ENCODE measurements at regions not wholly inside any gene's neighbourhood (a gene's known extent, or its start where the extent isn't known, plus 50 kb on each side); places are given as distances from the start of the nearest gene placed in this dataset.

DNA sequence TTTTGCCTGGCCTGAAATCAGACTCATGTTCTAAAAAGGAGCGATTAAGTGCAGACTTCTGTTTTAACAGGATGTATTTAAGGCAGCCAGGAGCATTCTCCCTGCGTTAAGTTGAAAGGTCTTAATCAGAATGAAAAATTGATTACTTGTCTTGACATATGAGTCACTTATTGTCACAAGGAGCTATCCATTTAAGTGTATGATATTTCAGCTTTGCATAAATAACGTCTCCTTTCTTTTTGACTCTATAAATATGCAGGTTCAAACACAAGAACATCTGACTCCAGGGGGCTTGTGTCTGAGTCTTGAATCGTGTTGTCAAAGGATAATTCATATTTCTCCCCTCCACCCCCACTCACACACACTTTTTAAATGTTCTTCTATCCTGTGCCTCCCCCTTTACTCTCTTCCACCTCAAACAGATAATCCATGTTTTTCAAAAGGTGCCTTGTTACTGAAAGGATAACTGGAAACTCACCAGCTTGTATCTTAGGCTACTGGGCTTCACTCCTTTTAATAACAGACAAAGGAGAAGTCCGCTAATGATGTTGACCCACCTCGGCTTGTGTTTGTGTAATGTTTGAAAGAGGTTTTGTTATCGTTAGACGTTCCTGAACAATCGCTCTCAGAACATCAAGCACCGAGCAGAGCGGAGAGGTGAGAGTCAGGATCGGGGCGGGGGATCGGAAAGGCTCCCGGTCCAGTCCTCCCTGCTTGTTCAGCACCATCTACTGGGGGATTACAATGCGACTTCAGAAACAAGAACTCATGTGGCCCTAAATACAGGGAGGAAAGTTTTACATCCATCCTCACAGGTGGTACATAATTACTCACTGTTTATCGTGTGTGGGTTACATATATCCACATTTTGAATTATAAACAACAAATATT lies 107.5 kb upstream of the RPL34 start:
- Mint-ChIP-seq H3K27ac (no peak overlapping the region), H3K4me3 (no peak overlapping the region), H3K9me3 (no peaks in the 10 kb centered on the region), H3K36me3 (ENCODE audit: low read depth) (no peaks in the 10 kb centered on the region), H3K27me3 (peaks cover 21% of the 10 kb centered on the region), H3K4me1 (peaks cover 5% of the 10 kb centered on the region)
- POLR2A ChIA-PET, result no interaction called here
- CTCF ChIA-PET, result interaction anchor here (0.7 to 1.6 kb wide), 3 partner anchors 60 to 494 kb away, joined by 3 to 6 read pairs (median 3); no protein-coding TSS in a partner anchor
- no peak for DNase-seq

DNA sequence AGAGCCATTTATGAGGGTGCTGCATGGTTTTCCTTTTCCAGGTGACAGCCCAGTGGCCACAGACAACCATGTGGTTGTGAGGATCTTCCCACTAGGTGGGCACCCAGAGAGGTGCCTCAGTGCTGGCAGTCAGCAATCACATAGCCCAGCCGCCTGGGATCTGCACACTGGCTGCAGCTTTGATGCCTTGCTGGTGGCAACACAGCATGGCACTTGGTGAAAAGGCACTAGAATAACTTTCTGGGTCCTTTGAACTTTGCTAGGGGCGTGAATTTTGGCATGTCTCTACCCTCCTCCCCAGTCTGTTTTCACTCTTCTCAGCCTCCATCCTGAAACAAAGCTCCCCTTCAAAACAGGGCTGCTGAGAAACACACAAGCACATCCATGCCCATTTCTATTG lies 108.8 kb upstream of the RPL34 start:
- Mint-ChIP-seq H3K36me3 (ENCODE audit: low read depth) (no peaks in the 10 kb centered on the region), H3K9me3 (peaks cover 4% of the 10 kb centered on the region), H3K27me3 (peaks cover 21% of the 10 kb centered on the region), H3K4me3 (no peak overlapping the region), H3K4me1 (peaks cover 5% of the 10 kb centered on the region), H3K27ac (no peak overlapping the region)
- no peak for DNase-seq
- CTCF ChIA-PET, result interaction anchor here (1.0 to 1.6 kb wide), 2 partner anchors 61 to 493 kb away, joined by 3 to 6 read pairs; no protein-coding TSS in a partner anchor
- POLR2A ChIA-PET, result no interaction called here

DNA sequence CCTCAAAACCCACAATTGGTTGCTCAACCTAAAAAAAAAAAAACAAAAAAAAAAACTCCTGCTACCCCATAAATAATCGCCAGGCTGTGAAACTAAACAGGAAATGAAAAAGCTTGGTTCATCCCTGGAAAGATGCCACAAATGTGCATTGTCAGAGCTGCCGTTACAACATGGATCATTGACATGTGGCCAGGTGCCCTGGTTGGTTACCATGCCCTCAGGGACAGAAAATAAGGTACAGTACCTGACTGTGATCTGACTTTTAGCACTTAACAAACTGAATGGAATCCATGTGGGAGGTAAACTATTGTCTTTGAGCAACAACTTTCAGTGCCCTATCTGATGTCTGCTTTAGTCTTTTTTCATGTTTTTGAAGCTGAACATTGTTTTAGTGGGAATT lies 118.0 kb upstream of the RPL34 start:
- ChIA-PET POLR2A (no interaction called here), CTCF (no interaction called here)
- Mint-ChIP-seq H3K4me3 (no peak overlapping the region), H3K36me3 (ENCODE audit: low read depth) (no peaks in the 10 kb centered on the region), H3K27ac (no peak overlapping the region), H3K27me3 (peaks cover 7% of the 10 kb centered on the region), H3K4me1 (no peaks in the 10 kb centered on the region), H3K9me3 (peaks cover 10% of the 10 kb centered on the region)
- DNase-seq, result no peak

DNA sequence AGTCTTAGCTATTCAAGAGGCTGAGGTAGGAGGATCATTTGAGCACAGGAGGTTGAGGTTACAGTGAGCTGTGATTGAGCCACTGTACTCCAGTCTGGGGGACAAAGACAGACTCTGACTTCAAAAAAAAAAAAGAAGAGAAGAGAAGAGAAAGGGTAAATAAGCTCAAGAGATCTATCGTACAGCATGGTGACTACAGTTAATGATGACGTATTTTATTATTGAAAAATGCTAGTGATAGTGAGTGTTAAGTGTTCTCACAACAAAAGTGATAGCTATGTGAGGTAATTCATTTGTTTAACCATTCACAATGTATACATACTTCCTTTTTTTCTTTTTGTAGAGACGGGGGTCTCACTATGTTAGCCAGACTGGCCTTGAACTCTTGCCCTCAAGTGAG lies 121.5 kb upstream of the RPL34 start:
- Mint-ChIP-seq H3K36me3 (ENCODE audit: low read depth) (no peaks in the 10 kb centered on the region), H3K27ac (no peak overlapping the region), H3K4me1 (no peaks in the 10 kb centered on the region), H3K4me3 (no peak overlapping the region), H3K9me3 (peaks cover 7% of the 10 kb centered on the region), H3K27me3 (peaks cover 7% of the 10 kb centered on the region)
- ChIA-PET POLR2A (no interaction called here), CTCF (no interaction called here)
- DNase-seq, result no peak

DNA sequence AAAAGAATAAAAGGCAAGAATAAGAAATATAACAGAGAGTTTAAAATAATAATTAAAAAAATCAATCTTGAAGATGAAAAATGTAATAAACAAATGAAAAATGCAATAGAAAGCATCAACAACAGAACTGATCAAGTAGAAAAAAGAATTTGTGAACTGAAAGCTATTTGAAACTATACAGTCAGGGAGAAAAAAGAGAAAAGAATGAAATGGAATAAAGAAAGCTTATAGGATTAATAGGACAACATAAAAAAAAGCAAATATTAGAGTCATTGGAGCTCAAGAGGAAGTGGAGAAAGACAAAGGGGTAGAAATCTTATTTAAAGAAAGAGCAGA lies 126.8 kb upstream of the RPL34 start:
- Mint-ChIP-seq H3K27ac (no peak overlapping the region), H3K9me3 (peaks cover 5% of the 10 kb centered on the region)

DNA sequence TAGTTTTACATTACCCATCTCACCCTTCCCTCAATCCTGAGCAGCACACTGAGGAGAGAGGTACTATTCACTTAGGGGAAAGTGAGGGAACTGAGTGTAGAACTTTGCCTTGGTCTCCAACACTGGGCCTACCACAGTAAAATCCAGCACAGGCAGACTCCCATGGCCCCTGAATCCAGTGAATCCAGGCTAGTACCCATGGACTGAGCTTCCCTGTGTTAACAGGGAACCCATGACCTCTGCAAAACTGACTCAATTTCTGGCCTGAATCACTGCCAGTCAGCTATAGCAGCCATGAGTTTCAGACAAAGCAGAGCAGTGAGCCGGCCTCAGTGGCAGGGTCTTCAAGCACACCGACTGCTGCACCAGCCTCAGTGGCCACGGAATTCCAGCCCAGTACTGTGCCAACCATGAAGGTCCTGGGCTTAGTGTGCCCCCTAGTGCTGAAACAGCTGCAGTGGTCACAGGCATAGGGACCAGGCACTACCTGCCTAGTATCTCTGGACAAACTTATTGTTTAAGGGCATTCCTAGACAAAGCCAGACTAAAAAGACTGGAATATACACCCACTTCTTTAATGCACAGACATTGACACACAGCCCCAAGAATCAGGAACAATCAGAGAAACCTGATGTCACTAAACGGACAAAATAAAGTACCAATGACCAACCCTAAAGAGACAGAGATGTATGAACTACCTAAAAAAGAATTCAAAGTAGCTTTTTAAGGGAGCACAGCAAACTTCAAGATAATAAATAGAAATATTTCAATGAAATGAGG lies 127.4 kb upstream of the RPL34 start:
- ChIA-PET POLR2A (interaction anchor here (1.0 kb wide), 1 partner anchor 473 kb away, joined by 4 read pairs; no protein-coding TSS in a partner anchor), CTCF (interaction anchor here (0.8 to 2.9 kb wide), 8 partner anchors 28 to 502 kb away, joined by 3 to 31 read pairs (median 4); no protein-coding TSS in a partner anchor)
- H3K4me1 Mint-ChIP-seq, result no peaks in the 10 kb centered on the region
- peak; percentile 38 for DNase-seq
- no peaks in the 10 kb centered on the region for H3K36me3 Mint-ChIP-seq (ENCODE audit: low read depth)
- no peak overlapping the region for H3K4me3 Mint-ChIP-seq
- H3K27me3 Mint-ChIP-seq, result peaks cover 7% of the 10 kb centered on the region
- peaks cover 5% of the 10 kb centered on the region for H3K9me3 Mint-ChIP-seq
- no peak overlapping the region for H3K27ac Mint-ChIP-seq

More for the DNA sequence above, 126.8 kb upstream of the RPL34 start:
- POLR2A ChIA-PET, result no interaction called here
- no peaks in the 10 kb centered on the region for H3K36me3 Mint-ChIP-seq (ENCODE audit: low read depth)
- no peaks in the 10 kb centered on the region for H3K4me1 Mint-ChIP-seq
- H3K4me3 Mint-ChIP-seq, result no peak overlapping the region
- peaks cover 7% of the 10 kb centered on the region for H3K27me3 Mint-ChIP-seq
- CTCF ChIA-PET, result interaction anchor here (0.6 to 2.9 kb wide), 6 partner anchors 27 to 503 kb away, joined by 3 to 31 read pairs (median 4); no protein-coding TSS in a partner anchor
- DNase-seq, result no peak

DNA sequence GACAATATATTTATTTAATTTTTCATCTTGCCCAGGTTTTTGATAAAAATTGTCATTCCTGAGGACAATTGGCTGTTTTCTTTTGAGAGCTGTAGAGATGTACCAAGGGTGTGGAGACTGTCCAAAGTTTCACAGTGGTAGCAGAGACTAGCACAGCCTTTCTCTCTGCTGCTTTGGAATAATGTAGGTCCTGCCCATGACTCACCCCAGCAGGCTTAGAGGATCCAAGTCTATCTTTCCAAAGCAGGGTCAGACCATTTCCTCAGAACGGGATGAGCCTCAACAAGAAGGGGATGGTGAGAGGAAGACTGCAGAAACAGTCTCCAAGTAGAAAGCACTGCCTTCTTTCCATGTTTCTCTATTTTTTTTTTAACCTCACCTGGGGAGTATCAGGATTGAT lies 131.5 kb upstream of the RPL34 start:
- H3K9me3 Mint-ChIP-seq, result peaks cover 3% of the 10 kb centered on the region
- CTCF ChIA-PET, result interaction anchor here (1.7 kb wide), 1 partner anchor 84 kb away, joined by 3 read pairs; no protein-coding TSS in a partner anchor
- H3K4me1 Mint-ChIP-seq, result peaks cover 11% of the 10 kb centered on the region
- no peak overlapping the region for H3K4me3 Mint-ChIP-seq
- DNase-seq, result no peak
- H3K27me3 Mint-ChIP-seq, result peaks cover 2% of the 10 kb centered on the region
- no peak overlapping the region for H3K27ac Mint-ChIP-seq
- H3K36me3 Mint-ChIP-seq (ENCODE audit: low read depth), result no peaks in the 10 kb centered on the region
- POLR2A ChIA-PET, result no interaction called here

DNA sequence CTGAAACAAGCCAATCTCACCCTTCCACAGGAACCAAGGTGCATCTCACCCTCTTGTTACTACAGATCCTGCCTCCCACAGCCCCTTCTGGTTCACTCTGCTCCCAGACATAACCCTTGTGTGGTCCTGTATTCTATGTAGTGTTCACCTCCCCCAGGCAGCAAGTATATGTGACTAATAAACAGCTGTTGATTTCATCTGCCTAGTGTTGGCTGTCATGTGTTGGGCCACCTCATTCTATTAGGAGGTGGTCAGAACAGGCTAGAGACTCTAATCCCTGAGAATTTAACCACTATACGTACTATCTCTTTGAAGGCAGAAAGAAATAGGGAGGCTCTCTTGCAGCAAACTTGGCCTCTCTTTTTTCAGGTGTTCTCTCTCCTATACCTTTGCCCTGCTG lies 134.3 kb upstream of the RPL34 start:
- ChIA-PET CTCF (no interaction called here), POLR2A (no interaction called here)
- Mint-ChIP-seq H3K4me1 (peaks cover 29% of the 10 kb centered on the region), H3K4me3 (no peak overlapping the region), H3K36me3 (ENCODE audit: low read depth) (no peaks in the 10 kb centered on the region), H3K27ac (no peak overlapping the region), H3K27me3 (peaks cover 2% of the 10 kb centered on the region), H3K9me3 (no peaks in the 10 kb centered on the region)
- DNase-seq, result no peak

DNA sequence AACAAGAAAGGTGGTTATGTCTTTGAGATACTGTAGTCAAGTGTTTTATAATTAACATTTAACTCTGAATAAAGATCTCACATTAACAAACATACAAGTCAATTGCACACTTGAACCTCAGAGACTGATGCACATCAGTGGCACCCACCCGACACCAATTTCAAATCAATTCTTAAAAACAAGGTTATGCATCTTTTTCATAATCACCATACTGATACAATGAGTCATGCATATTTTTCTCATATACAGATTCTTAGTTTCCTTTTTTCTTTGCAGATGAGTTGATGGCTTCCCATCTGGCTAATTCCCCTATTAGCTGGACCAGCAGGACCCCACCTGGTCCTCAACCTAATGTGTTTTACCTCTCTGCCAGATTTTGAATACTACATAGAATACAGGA lies 136.2 kb upstream of the RPL34 start:
- Mint-ChIP-seq H3K36me3 (ENCODE audit: low read depth) (no peaks in the 10 kb centered on the region), H3K9me3 (no peaks in the 10 kb centered on the region), H3K4me1 (peaks cover 29% of the 10 kb centered on the region), H3K27me3 (peaks cover 2% of the 10 kb centered on the region), H3K4me3 (no peak overlapping the region), H3K27ac (peak overlapping the region; percentile 42)
- CTCF ChIA-PET, result no interaction called here
- no peak for DNase-seq
- POLR2A ChIA-PET, result interaction anchor here (1.0 kb wide), 1 partner anchor 479 kb away, joined by 3 read pairs; no protein-coding TSS in a partner anchor

DNA sequence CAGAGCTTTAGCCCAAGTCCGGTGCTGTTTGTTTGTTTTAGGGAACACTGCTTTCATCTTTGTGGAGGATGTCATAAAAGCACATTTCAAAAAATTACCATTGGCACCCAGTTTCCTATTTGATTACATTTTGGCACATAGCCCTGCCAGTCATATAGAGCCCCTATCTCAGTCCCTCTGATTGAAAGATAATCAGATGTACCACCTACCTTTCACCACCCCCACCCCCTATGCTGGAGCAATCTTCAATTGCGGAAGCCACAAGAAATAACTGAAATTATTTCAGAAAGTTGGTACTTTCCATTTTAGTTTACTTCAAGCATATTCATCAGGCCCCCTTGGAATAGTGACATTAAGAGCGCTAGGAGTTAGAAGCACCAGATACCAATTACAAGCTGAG lies 136.7 kb upstream of the RPL34 start:
- POLR2A ChIA-PET, result no interaction called here
- Mint-ChIP-seq H3K27me3 (peaks cover 2% of the 10 kb centered on the region), H3K4me3 (no peak overlapping the region), H3K36me3 (ENCODE audit: low read depth) (no peaks in the 10 kb centered on the region), H3K27ac (no peak overlapping the region), H3K9me3 (no peaks in the 10 kb centered on the region), H3K4me1 (peaks cover 29% of the 10 kb centered on the region)
- no peak for DNase-seq
- CTCF ChIA-PET, result interaction anchor here (0.8 kb wide), 1 partner anchor 465 kb away, joined by 3 read pairs; no protein-coding TSS in a partner anchor

DNA sequence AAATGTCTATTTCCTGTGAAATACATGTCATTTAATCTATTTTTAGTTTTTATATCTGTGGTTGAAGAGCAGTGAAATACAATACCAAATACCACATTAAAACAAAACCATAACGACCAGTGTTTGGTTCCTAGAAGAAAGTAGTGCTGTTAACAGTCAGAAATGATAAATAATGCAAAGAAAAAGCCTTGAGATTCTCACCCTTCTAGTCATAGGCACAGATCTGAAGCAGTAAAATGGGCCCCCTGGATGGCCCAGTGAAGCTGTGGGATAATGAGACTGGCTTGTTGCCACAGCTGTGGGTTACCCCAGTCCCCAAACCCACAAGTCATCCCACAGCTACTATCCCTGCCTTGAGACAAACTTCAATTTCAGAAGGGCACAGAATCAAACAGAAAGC lies 137.3 kb upstream of the RPL34 start:
- no peaks in the 10 kb centered on the region for H3K9me3 Mint-ChIP-seq
- H3K27ac Mint-ChIP-seq, result peak overlapping the region; percentile 60
- ChIA-PET POLR2A (interaction anchor here (0.5 kb wide), 1 partner anchor 316 kb away, joined by 3 read pairs; no protein-coding TSS in a partner anchor), CTCF (interaction anchor here (0.8 kb wide), 1 partner anchor 464 kb away, joined by 3 read pairs; no protein-coding TSS in a partner anchor)
- peak overlapping the region; percentile 12 for H3K4me3 Mint-ChIP-seq
- H3K36me3 Mint-ChIP-seq (ENCODE audit: low read depth), result no peaks in the 10 kb centered on the region
- peaks cover 2% of the 10 kb centered on the region for H3K27me3 Mint-ChIP-seq
- peaks cover 29% of the 10 kb centered on the region for H3K4me1 Mint-ChIP-seq
- peak; percentile 37 for DNase-seq

DNA sequence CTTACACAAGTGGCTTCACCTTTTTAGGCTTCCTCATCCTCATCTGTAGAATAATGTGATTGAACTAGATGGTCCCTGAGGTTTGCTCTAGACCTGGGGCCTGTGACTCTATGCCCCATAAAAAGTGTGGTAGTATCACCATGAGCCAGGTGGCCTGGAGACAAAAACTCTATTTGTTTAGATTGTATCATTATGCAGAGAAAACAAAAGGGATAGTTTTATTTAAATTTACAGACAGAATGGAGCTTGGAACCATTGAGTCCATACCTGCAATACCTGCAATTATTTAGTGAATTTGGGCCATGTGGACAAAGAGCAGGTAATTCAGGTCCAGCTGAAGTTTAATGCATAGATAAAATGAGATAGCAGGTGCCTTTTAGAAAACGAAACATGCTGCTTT lies 139.5 kb upstream of the RPL34 start:
- DNase-seq, result no peak
- ChIA-PET CTCF (interaction anchor here (1.4 kb wide), 1 partner anchor 462 kb away, joined by 4 read pairs; no protein-coding TSS in a partner anchor), POLR2A (no interaction called here)
- Mint-ChIP-seq H3K9me3 (no peaks in the 10 kb centered on the region), H3K4me3 (no peak overlapping the region), H3K36me3 (ENCODE audit: low read depth) (no peaks in the 10 kb centered on the region), H3K27me3 (peaks cover 2% of the 10 kb centered on the region), H3K4me1 (peaks cover 29% of the 10 kb centered on the region), H3K27ac (no peak overlapping the region)

DNA sequence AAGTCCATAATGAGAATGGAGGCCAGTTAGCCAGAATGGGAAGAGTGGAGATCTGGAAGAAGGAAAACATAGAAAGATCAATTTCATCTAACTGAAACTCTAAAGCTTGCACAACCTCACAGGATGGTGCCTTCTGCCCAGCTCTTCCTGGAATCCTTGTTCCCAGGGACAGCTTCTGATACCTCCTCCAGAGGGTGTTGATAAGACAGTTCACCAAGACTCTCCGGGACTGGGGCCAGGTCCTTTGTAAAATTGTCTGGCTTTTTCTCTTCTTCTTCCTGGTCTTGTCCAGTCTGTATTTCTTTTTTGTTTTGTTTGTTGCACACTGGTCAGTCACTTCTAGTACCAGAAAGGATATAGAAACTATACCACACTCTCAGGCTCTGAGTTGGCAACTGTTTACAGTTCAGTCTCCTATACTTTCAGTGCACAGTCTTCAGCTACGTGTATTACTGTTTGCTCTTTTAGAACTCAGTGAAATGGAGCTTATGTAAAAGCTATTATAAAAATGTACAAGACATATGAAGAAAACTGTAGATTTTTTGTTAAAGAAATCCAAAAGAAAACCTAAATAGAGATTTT lies 142.8 kb upstream of the RPL34 start:
- Mint-ChIP-seq H3K36me3 (ENCODE audit: low read depth) (no peaks in the 10 kb centered on the region), H3K4me1 (peaks cover 6% of the 10 kb centered on the region), H3K27ac (no peak overlapping the region), H3K4me3 (no peak overlapping the region), H3K9me3 (no peaks in the 10 kb centered on the region), H3K27me3 (no peaks in the 10 kb centered on the region)
- DNase-seq, result no peak
- ChIA-PET POLR2A (no interaction called here), CTCF (interaction anchor here (0.7 to 1.3 kb wide), 2 partner anchors 10 to 401 kb away, joined by 3 to 5 read pairs; no protein-coding TSS in a partner anchor)
